Common myeloid progenitor, CD34-positive (primary cell): ENCODE measurements at regions not wholly inside any gene's neighbourhood (a gene's known extent, or its start where the extent isn't known, plus 50 kb on each side); places are given as distances from the start of the nearest gene placed in this dataset.

Source experiments
- CTCF ChIA-PET: fragments of 350-600 bp; sonication (Branson Sonifier 250); formaldehyde crosslinking; loops from one replicate; lab custom pipeline; 2021; ENCODE audit warnings: antibody characterized with exemption; lab: Charles Lee
- POLR2A ChIA-PET: fragments of 350-600 bp; sonication (Branson Sonifier 250); formaldehyde crosslinking; loops from one replicate; lab custom pipeline; 2021; ENCODE audit warnings: antibody characterized with exemption; lab: Charles Lee
- DNase-seq, 3 donors: peaks; one replicate each; pipeline versions ENCODE4 v3.0.0 to v3.0.0-alpha.2; 2013
- H3K27ac ChIP-seq, 2 experiments: 1 replicate in 1 of 2; 2 replicates in 1 of 2; pipeline ENCODE4 v1.7.0; 2013; ENCODE audit warnings: inconsistent platforms in 2 of 2, low read length in 2 of 2, mild to moderate bottlenecking in 2 of 2, low read depth in 1 of 2, moderate library complexity in 1 of 2; ENCODE audit not compliant: severe bottlenecking in 2 of 2, insufficient read depth in 1 of 2, poor library complexity in 1 of 2
- H3K27me3 ChIP-seq, 5 experiments: replicated peaks in 2 of 5; 1 replicate in 3 of 5; 2 replicates in 2 of 5; pipeline versions ENCODE4 v1.6.1 to v1.7.0; 2013; ENCODE audit warnings: low read length in 4 of 5, mild to moderate bottlenecking in 2 of 5, moderate library complexity in 2 of 5, inconsistent platforms in 1 of 5; ENCODE audit not compliant: insufficient read depth in 5 of 5, control insufficient read depth in 4 of 5
- H3K36me3 ChIP-seq, 4 experiments: 1 replicate in 2 of 4; 2 replicates in 2 of 4; pipeline versions ENCODE4 v1.6.1 to v1.7.0; 2013; ENCODE audit warnings: low read length in 3 of 4, control low read depth in 1 of 4, mild to moderate bottlenecking in 1 of 4; ENCODE audit not compliant: control insufficient read depth in 4 of 4, insufficient read depth in 4 of 4
- H3K4me1 ChIP-seq, 4 experiments: 1 replicate in 3 of 4; 2 replicates in 1 of 4; pipeline versions ENCODE4 v1.6.1 to v1.7.1; 2013; ENCODE audit warnings: low read length in 3 of 4, mild to moderate bottlenecking in 3 of 4, control low read depth in 1 of 4, inconsistent platforms in 1 of 4, moderate library complexity in 1 of 4; ENCODE audit not compliant: control insufficient read depth in 4 of 4, insufficient read depth in 4 of 4; ENCODE audit errors: control extremely low read depth in 1 of 4
- H3K4me3 ChIP-seq, 7 experiments: 1 replicate in 4 of 7; 2 replicates in 3 of 7; pipeline versions ENCODE4 v1.5.1 to v1.7.0; 2013; ENCODE audit warnings: mild to moderate bottlenecking in 7 of 7, low read length in 6 of 7, moderate library complexity in 6 of 7, inconsistent platforms in 2 of 7, low read depth in 2 of 7, control low read depth in 1 of 7; ENCODE audit not compliant: insufficient read depth in 4 of 7, control insufficient read depth in 1 of 7; ENCODE audit errors: extremely low read depth in 1 of 7
- H3K9me3 ChIP-seq, 5 experiments: 1 replicate in 4 of 5; 2 replicates in 1 of 5; pipeline versions ENCODE4 v1.6.1 to v1.7.1; 2013; ENCODE audit warnings: low read length in 4 of 5, mild to moderate bottlenecking in 2 of 5, inconsistent platforms in 1 of 5, low read depth in 1 of 5, moderate library complexity in 1 of 5; ENCODE audit not compliant: control insufficient read depth in 4 of 5, insufficient read depth in 2 of 5; ENCODE audit errors: control extremely low read depth in 1 of 5
- WGBS: methylation state at CpG from one replicate; pipeline ENCODE4 v1.1.5; 2013; ENCODE audit not compliant: insufficient coverage; 5-methylcytosine and 5-hydroxymethylcytosine counted together

GRCh38 chr1:80066060-80066459 lies 1059.5 kb upstream of the ADGRL4 start:
- no peak overlapping the region for H3K27ac ChIP-seq
- no peaks in the 10 kb centered on the region for H3K27me3 ChIP-seq
- 67% methylated on average over 1 of the region's 2 CpGs for WGBS
- H3K9me3 ChIP-seq = no peaks in the 10 kb centered on the region
- H3K36me3 ChIP-seq = no peaks in the 10 kb centered on the region
- DNase-seq = no peak
- H3K4me3 ChIP-seq = no peak overlapping the region
- ChIA-PET CTCF (no interaction called here), POLR2A (no interaction called here)
- no peaks in the 10 kb centered on the region for H3K4me1 ChIP-seq

- H3K4me1 ChIP-seq = no peaks in the 10 kb centered on the region
- no peaks in the 10 kb centered on the region for H3K27me3 ChIP-seq
- ChIA-PET POLR2A (no interaction called here), CTCF (no interaction called here)
- no peaks in the 10 kb centered on the region for H3K36me3 ChIP-seq
- no peak for DNase-seq
- no peaks in the 10 kb centered on the region for H3K9me3 ChIP-seq
- no CpG with 5 or more reads among the region's 2 CpGs for WGBS
- no peak overlapping the region for H3K4me3 ChIP-seq
- H3K27ac ChIP-seq = no peak overlapping the region
These were observed 1058.0 kb upstream of the ADGRL4 start for GRCh38 chr1:80064524-80064923.

GRCh38 chr1:80059940-80060339 lies 1053.4 kb upstream of the ADGRL4 start:
- POLR2A ChIA-PET = no interaction called here

GRCh38 chr1:80056179-80056578 lies 1049.6 kb upstream of the ADGRL4 start:
- no peak for DNase-seq
- Histone ChIP-seq H3K36me3 (no peaks in the 10 kb centered on the region), H3K27me3 (no peaks in the 10 kb centered on the region), H3K4me3 (no peak overlapping the region), H3K9me3 (peaks cover 0 to 6% (median 0%) of the 10 kb centered on the region in 5 experiments), H3K27ac (no peak overlapping the region), H3K4me1 (no peaks in the 10 kb centered on the region)
- ChIA-PET CTCF (no interaction called here), POLR2A (no interaction called here)

More at GRCh38 chr1:80059940-80060339, 1053.4 kb upstream of the ADGRL4 start:
- DNase-seq = no peak
- Histone ChIP-seq H3K36me3 (no peaks in the 10 kb centered on the region), H3K27ac (no peak overlapping the region), H3K27me3 (no peaks in the 10 kb centered on the region), H3K4me1 (no peaks in the 10 kb centered on the region), H3K4me3 (no peak overlapping the region), H3K9me3 (no peaks in the 10 kb centered on the region)
- 87% methylated on average over 4 of the region's 4 CpGs for WGBS
- CTCF ChIA-PET = no interaction called here

- Histone ChIP-seq H3K9me3 (peaks cover 0 to 6% (median 0%) of the 10 kb centered on the region in 5 experiments), H3K4me3 (no peak overlapping the region), H3K36me3 (no peaks in the 10 kb centered on the region), H3K27me3 (no peaks in the 10 kb centered on the region), H3K4me1 (no peaks in the 10 kb centered on the region), H3K27ac (no peak overlapping the region)
- POLR2A ChIA-PET = no interaction called here
- DNase-seq = no peak
- CTCF ChIA-PET = no interaction called here
- 100% methylated on average over 4 of the region's 7 CpGs for WGBS
These were observed 1047.6 kb upstream of the ADGRL4 start for GRCh38 chr1:80054129-80054528.

GRCh38 chr1:80053613-80054012 lies 1047.1 kb upstream of the ADGRL4 start:
- CTCF ChIA-PET = no interaction called here
- Histone ChIP-seq H3K4me3 (no peak overlapping the region), H3K9me3 (peaks cover 0 to 6% (median 0%) of the 10 kb centered on the region in 5 experiments), H3K27me3 (no peaks in the 10 kb centered on the region), H3K27ac (no peak overlapping the region), H3K36me3 (no peaks in the 10 kb centered on the region), H3K4me1 (no peaks in the 10 kb centered on the region)
- POLR2A ChIA-PET = no interaction called here
- no peak for DNase-seq
- 93% methylated on average over 7 of the region's 14 CpGs for WGBS

GRCh38 chr1:80050523-80050922 lies 1044.0 kb upstream of the ADGRL4 start:
- no peaks in the 10 kb centered on the region for H3K27me3 ChIP-seq
- no peak for DNase-seq
- H3K36me3 ChIP-seq = no peaks in the 10 kb centered on the region
- H3K4me1 ChIP-seq = no peaks in the 10 kb centered on the region
- H3K27ac ChIP-seq = no peak overlapping the region
- WGBS = 96% methylated on average over 11 of the region's 14 CpGs
- no peak overlapping the region for H3K4me3 ChIP-seq
- ChIA-PET CTCF (no interaction called here), POLR2A (no interaction called here)
- peaks cover 0 to 8% (median 0%) of the 10 kb centered on the region in 5 experiments for H3K9me3 ChIP-seq
